Astrocyte of the hippocampus (primary cell): ENCODE measurements at regions not wholly inside any gene's neighbourhood (a gene's known extent, or its start where the extent isn't known, plus 50 kb on each side); places are given as distances from the start of the nearest gene placed in this dataset.

ENCODE experiments used
- DNase-seq: peaks from one replicate; pipeline ENCODE4 v3.0.0; 2011; ENCODE audit warnings: low read depth, low spot score

DNA sequence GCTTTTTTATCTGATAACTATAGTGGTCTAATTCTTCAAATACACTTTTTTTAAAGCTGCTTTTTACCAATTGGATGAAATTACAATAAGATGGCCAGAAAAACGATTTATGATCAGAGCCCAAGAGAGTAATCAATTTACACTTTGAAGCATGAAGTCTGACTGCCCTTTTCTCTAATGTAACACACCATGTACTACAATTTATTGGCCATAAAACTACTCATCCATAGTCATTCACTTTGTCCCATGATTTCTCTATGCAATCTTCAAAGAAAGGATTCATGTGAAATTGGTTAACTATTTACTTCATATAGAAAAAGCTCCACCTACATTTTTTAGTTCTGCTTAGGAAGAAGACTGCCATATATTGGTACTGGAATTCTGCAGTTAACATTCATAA lies 73.6 kb upstream of the CAST start:
- DNase-seq, result no peak

- DNase-seq, result no peak
These were observed 71.4 kb upstream of the CAST start for GRCh38 chr5:96590796-96591195.

- no peak for DNase-seq
These were observed 66.7 kb upstream of the CAST start for GRCh38 chr5:96595300-96596090.

DNA sequence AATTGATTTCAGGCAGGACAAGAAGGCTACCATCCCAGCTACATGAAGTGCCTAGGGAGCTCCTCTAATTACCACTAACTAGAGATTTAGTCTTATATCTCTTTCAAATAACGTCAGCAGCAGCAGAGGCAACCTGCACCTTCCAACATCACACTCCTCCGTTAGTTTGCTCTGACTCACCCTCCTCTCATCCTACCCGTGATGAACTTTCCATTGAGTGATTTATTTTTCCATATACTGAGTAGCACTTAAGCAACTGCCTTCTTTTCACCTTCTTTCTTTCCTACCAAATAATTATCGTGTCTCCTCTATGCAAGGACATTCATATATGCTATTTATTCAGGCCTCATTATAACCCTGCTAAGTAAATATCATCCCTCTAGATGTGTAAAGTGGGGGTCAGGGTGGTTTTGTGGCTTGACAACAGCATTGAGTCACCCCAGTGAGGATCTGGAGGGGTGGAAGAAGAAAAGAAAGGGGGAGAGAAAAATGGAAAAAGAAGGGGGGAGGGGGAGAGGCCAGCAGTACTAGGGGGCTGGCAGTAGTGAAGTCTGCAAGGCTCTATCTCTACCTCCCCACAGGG lies 64.6 kb upstream of the CAST start:
- DNase-seq, result peak; percentile 43

- no peak for DNase-seq
These were observed 61.0 kb upstream of the CAST start for GRCh38 chr5:96601200-96601599.

GRCh38 chr5:96601715-96602244 lies 60.4 kb upstream of the CAST start:
- peak; percentile 85 for DNase-seq

GRCh38 chr5:96602776-96603175 lies 59.4 kb upstream of the CAST start:
- no peak for DNase-seq

GRCh38 chr5:96605144-96605837 lies 56.9 kb upstream of the CAST start:
- DNase-seq, result no peak

DNA sequence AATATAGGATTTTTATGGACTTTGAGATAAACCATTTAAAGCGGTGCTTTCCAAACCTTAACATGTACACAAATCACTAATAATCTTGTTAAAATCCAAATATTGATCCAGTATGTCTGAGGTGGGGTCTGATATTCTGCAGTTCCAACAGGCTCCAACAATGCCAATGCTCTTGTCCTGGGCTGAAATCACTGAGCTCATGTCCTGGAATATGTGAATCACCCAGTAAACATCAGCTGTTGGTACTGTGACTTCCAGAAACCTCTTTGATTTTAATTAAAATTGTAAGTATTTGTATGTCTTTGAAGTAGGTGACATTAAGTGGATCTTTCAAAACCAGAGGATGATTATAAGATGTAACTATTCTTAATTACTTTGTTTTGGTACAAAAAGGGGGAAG lies 52.8 kb upstream of the CAST start:
- no peak for DNase-seq

- DNase-seq, result no peak
These were observed 51.4 kb upstream of the CAST start for GRCh38 chr5:96610747-96611146.

DNA sequence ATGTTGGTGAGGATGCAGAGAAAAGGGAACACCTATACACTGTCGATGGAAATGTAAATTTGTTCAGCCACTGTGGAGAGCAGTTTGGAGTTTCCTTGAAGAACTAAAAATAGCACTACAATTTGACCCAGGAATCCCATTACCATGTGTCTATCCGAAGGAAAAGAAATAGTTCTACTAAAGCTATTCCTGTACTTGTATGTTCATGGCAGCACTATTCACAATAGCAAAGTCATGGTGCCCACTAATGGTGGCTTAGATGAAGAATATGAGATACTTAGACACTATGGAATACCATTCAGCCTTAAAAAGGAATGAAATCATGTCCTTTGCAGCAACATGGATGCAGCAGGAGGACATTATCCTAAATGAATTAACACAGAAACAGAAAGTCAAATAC lies 50.2 kb upstream of the CAST start:
- DNase-seq, result no peak
